HepG2 (cell line): ENCODE measurements at regions not wholly inside any gene's neighbourhood (a gene's known extent, or its start where the extent isn't known, plus 50 kb on each side); places are given as distances from the start of the nearest gene placed in this dataset.

ENCODE experiments used
- ATAC-seq: fragments of 200-7000 bp; cut with Tn5 transposase; 3 replicates; pipeline ENCODE4 v1.9.1; 2020; ENCODE audit warnings: mild to moderate bottlenecking, moderate library complexity
- BruUV-seq: library from RNA; stranded (reverse); fragments of 400-500 nt; replicated peaks from 2 replicates; lab custom pipeline; 2021; lab: Mats Ljungman, UMichigan
- CTCF ChIA-PET: fragments of 300-600 bp; formaldehyde crosslinking; extraction: SDS; loops from one replicate; lab custom pipeline; 2021; ENCODE audit warnings: low total read pairs, inconsistent platforms, low intra/inter-chr PET ratio; lab: Yijun Ruan, JAX
- POLR2A ChIA-PET: fragments of 350-600 bp; sonication (Branson Sonifier 250); formaldehyde crosslinking; loops from one replicate; lab custom pipeline; 2020; ENCODE audit warnings: antibody characterized with exemption, inconsistent platforms; lab: Yijun Ruan, JAX
- DNase-seq: peaks from one replicate; pipeline ENCODE4 v3.0.0-alpha.2; 2015; ENCODE audit warnings: low spot score
- FAIRE-seq: peaks from 3 replicates; lab custom pipeline; 2011; peaks lifted over from hg19 to GRCh38; lab: Jason Lieb, UNC
- H2AFZ ChIP-seq: one replicate; pipeline ENCODE4 v1.6.1; 2011; ENCODE audit warnings: low read length, inconsistent platforms
- H3K27ac ChIP-seq: fragments of 300-600 bp; 3 replicates; pipeline ENCODE4 v1.8.0; 2011; ENCODE audit warnings: mixed run types, mild to moderate bottlenecking, mixed read lengths, low read length, inconsistent platforms; ENCODE audit not compliant: insufficient read depth; ENCODE audit errors: extremely low read length
- H3K27me3 ChIP-seq, 2 experiments: fragments of 200-600 bp in 1 of 2; 2 replicates in 1 of 2; 3 replicates in 1 of 2; pipeline versions ENCODE4 v1.6.0 to v1.8.0; 2011; ENCODE audit warnings: low read length in 2 of 2, mild to moderate bottlenecking in 2 of 2, moderate library complexity in 2 of 2, inconsistent platforms in 1 of 2; ENCODE audit not compliant: insufficient read depth in 2 of 2, control insufficient read depth in 1 of 2
- H3K36me3 ChIP-seq, 2 experiments: fragments of 200-600 bp in 1 of 2; replicated peaks in 1 of 2; 2 replicates in 1 of 2; 3 replicates in 1 of 2; pipeline versions ENCODE4 v1.5.1 to v1.8.0; 2011; ENCODE audit warnings: low read length in 2 of 2, inconsistent platforms in 1 of 2; ENCODE audit not compliant: insufficient read depth in 2 of 2, control insufficient read depth in 1 of 2
- H3K4me1 ChIP-seq: 2 replicates; pipeline ENCODE4 v1.5.1; 2012; ENCODE audit warnings: low read length, inconsistent platforms; ENCODE audit not compliant: insufficient read depth
- H3K4me2 ChIP-seq: 2 replicates; pipeline ENCODE4 v1.6.0; 2011; ENCODE audit warnings: low read depth, low read length, inconsistent platforms
- H3K4me3 ChIP-seq, 3 experiments: fragments of 200-600 bp in 1 of 3; sonication (generic), shearing (Covaris generic) in 1 of 3; replicated peaks in 1 of 3; 2 replicates each; pipeline ENCODE4 v1.5.1; 2011 to 2016; ENCODE audit warnings: low read length in 3 of 3, inconsistent platforms in 2 of 3, low read depth in 2 of 3, mild to moderate bottlenecking in 2 of 3, control low read depth in 1 of 3, mixed read lengths in 1 of 3; ENCODE audit not compliant: insufficient read depth in 1 of 3
- H3K79me2 ChIP-seq: one replicate; pipeline ENCODE4 v1.6.1; 2011; ENCODE audit warnings: low read length, inconsistent platforms; ENCODE audit not compliant: insufficient read depth
- H3K9ac ChIP-seq: 2 replicates; pipeline ENCODE4 v1.6.0; 2011; ENCODE audit warnings: mild to moderate bottlenecking, low read depth, low read length, inconsistent platforms; ENCODE audit not compliant: insufficient read depth
- H3K9me3 ChIP-seq: 2 replicates; pipeline ENCODE4 v1.5.1; 2012; ENCODE audit warnings: mild to moderate bottlenecking, low read length
- H4K20me1 ChIP-seq: 2 replicates; pipeline ENCODE4 v1.6.0; 2011; ENCODE audit warnings: inconsistent platforms, mild to moderate bottlenecking, low read length, moderate library complexity; ENCODE audit not compliant: insufficient read depth
- ATF7 ChIP-seq, 2 experiments: fragments of 450-650 bp in 1 of 2; sonication (generic) in 1 of 2; formaldehyde crosslinking in 1 of 2; IDR thresholded peaks; 2 replicates each; pipeline versions ENCODE4 v1.4.0 to v1.6.1; 2016 to 2020; ENCODE audit warnings: antibody characterized with exemption in 1 of 2, mild to moderate bottlenecking in 1 of 2, missing genetic modification reagents in 1 of 2
- ATRX ChIP-seq: sonication (generic); formaldehyde crosslinking; IDR thresholded peaks from 2 replicates; pipeline ENCODE4 v1.4.0; 2020; ENCODE audit warnings: missing genetic modification reagents, borderline replicate concordance
- BRCA1 ChIP-seq: sonication (generic); formaldehyde crosslinking; IDR thresholded peaks from 2 replicates; pipeline ENCODE4 v1.4.0; 2020; ENCODE audit warnings: missing genetic modification reagents
- CBX5 ChIP-seq: sonication (generic); formaldehyde crosslinking; IDR thresholded peaks from 2 replicates; pipeline ENCODE4 v1.4.0; 2020; ENCODE audit warnings: missing genetic modification reagents, borderline replicate concordance
- KIAA2018 ChIP-seq: sonication (generic); formaldehyde crosslinking; IDR thresholded peaks from 2 replicates; pipeline ENCODE4 v1.5.0; 2020; ENCODE audit warnings: mild to moderate bottlenecking, missing genetic modification reagents, borderline replicate concordance
- MAF1 ChIP-seq: sonication (generic); formaldehyde crosslinking; IDR thresholded peaks from 2 replicates; pipeline ENCODE4 v1.5.0; 2020; ENCODE audit warnings: missing genetic modification reagents, borderline replicate concordance
- NFE2L1 ChIP-seq: sonication (generic); formaldehyde crosslinking; IDR thresholded peaks from 2 replicates; pipeline ENCODE4 v1.4.0; 2020; ENCODE audit warnings: missing genetic modification reagents, mild to moderate bottlenecking, borderline replicate concordance
- POGZ ChIP-seq: sonication (generic); formaldehyde crosslinking; IDR thresholded peaks from 2 replicates; pipeline ENCODE4 v1.4.0; 2020; ENCODE audit warnings: mild to moderate bottlenecking, missing genetic modification reagents
- TAF15 ChIP-seq: fragments of 200-400 bp; formaldehyde crosslinking; IDR thresholded peaks from one replicate; pipeline ENCODE4 v1.6.1; 2018; ENCODE audit warnings: mild to moderate bottlenecking, low read depth, low read length; ENCODE audit not compliant: poor library complexity, severe bottlenecking
- ZNF709 ChIP-seq: sonication (generic); formaldehyde crosslinking; IDR thresholded peaks from 2 replicates; pipeline ENCODE4 v1.5.0; 2020; ENCODE audit warnings: mild to moderate bottlenecking, missing genetic modification reagents
- ZNF775 ChIP-seq: sonication (generic); formaldehyde crosslinking; IDR thresholded peaks from 2 replicates; pipeline ENCODE4 v1.4.0; 2020; ENCODE audit warnings: missing genetic modification reagents, mild to moderate bottlenecking, moderate library complexity, borderline replicate concordance
- WGBS: methylation state at CpG from one replicate; pipeline ENCODE4 v1.1.6; 2017; ENCODE audit warnings: low lambda C conversion rate; 5-methylcytosine and 5-hydroxymethylcytosine counted together
- in situ Hi-C: cut with HindIII; loops from 2 replicates; pipeline ENCODE4 v1.10.0; 2017; ENCODE audit warnings: low pct_unique_long_range_greater_than_20kb; ENCODE audit not compliant: extremely low pct_ligation_motif_present
- intact Hi-C: fragments of 100-400 bp; cut with micrococcal nuclease; formaldehyde crosslinking; loops from one replicate; pipeline ENCODE4 v1.10.0; 2022; ENCODE audit not compliant: unreplicated experiment
- TF ChIP-seq, protein P1 (sequence below): IDR thresholded peaks from 2 replicates; pipeline ENCODE4 v1.6.1; 2016; ENCODE audit warnings: low read depth, control low read depth
- TF ChIP-seq, protein P2 (sequence below): sonication (generic); formaldehyde crosslinking; IDR thresholded peaks from 2 replicates; pipeline ENCODE4 v1.4.0; 2020; ENCODE audit warnings: missing genetic modification reagents, borderline replicate concordance

GRCh38 chr5:136910625-136911024, 545.3 kb upstream of the TRPC7 start:
- DNase-seq (no peak), FAIRE-seq (no peak), ATAC-seq (no peak)
- in situ Hi-C loops: no loop called here
- intact Hi-C loops: no loop called here
- Histone ChIP-seq H3K27ac (no peak overlapping the region), H3K27me3 (peaks cover 0 to 3% of the 10 kb centered on the region in 2 experiments; a peak in 1 of 5 replicates), H3K79me2 (no peaks in the 10 kb centered on the region), H3K4me3 (no peak overlapping the region), H4K20me1 (no peaks in the 10 kb centered on the region), H3K9ac (no peak overlapping the region), H3K4me2 (no peak overlapping the region), H2AFZ (no peak overlapping the region), H3K36me3 (no peaks in the 10 kb centered on the region), H3K9me3 (no peaks in the 10 kb centered on the region), H3K4me1 (no peaks in the 10 kb centered on the region)
- no TSS peak for BruUV-seq
- ChIA-PET POLR2A (no interaction called here), CTCF (no interaction called here)
- WGBS: no CpG with 5 or more reads among the region's 2 CpGs
- TF ChIP-seq NFE2L1 (no peak), BRCA1 (CRISPR knock-in tag) (no peak), POGZ (CRISPR knock-in tag) (no peak), KIAA2018 (CRISPR knock-in tag) (no peak), TAF15 (no peak), ATRX (CRISPR knock-in tag) (no peak), CBX5 (CRISPR knock-in tag) (no peak), ZNF709 (CRISPR knock-in tag) (no peak), ATF7 (IDR thresholded peaks at IDR 0.05) (no peak), ATF7 (CRISPR knock-in tag; IDR thresholded peaks at IDR 0.05) (no peak), MAF1 (CRISPR knock-in tag) (no peak), ZNF775 (CRISPR knock-in tag) (no peak)
- TF ChIP-seq, protein P1, sequence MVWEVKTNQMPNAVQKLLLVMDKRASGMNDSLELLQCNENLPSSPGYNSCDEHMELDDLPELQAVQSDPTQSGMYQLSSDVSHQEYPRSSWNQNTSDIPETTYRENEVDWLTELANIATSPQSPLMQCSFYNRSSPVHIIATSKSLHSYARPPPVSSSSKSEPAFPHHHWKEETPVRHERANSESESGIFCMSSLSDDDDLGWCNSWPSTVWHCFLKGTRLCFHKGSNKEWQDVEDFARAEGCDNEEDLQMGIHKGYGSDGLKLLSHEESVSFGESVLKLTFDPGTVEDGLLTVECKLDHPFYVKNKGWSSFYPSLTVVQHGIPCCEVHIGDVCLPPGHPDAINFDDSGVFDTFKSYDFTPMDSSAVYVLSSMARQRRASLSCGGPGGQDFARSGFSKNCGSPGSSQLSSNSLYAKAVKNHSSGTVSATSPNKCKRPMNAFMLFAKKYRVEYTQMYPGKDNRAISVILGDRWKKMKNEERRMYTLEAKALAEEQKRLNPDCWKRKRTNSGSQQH (CRISPR knock-in tag): no peak
- TF ChIP-seq, protein P2, sequence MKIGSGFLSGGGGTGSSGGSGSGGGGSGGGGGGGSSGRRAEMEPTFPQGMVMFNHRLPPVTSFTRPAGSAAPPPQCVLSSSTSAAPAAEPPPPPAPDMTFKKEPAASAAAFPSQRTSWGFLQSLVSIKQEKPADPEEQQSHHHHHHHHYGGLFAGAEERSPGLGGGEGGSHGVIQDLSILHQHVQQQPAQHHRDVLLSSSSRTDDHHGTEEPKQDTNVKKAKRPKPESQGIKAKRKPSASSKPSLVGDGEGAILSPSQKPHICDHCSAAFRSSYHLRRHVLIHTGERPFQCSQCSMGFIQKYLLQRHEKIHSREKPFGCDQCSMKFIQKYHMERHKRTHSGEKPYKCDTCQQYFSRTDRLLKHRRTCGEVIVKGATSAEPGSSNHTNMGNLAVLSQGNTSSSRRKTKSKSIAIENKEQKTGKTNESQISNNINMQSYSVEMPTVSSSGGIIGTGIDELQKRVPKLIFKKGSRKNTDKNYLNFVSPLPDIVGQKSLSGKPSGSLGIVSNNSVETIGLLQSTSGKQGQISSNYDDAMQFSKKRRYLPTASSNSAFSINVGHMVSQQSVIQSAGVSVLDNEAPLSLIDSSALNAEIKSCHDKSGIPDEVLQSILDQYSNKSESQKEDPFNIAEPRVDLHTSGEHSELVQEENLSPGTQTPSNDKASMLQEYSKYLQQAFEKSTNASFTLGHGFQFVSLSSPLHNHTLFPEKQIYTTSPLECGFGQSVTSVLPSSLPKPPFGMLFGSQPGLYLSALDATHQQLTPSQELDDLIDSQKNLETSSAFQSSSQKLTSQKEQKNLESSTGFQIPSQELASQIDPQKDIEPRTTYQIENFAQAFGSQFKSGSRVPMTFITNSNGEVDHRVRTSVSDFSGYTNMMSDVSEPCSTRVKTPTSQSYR (CRISPR knock-in tag): no peak
